HG03066 (cell line): ENCODE measurements at regions not wholly inside any gene's neighbourhood (a gene's known extent, or its start where the extent isn't known, plus 50 kb on each side); places are given as distances from the start of the nearest gene placed in this dataset.
"Not testable (repeated sequence)": the region's sequence is repeated elsewhere in the genome, so short reads cannot be mapped to it uniquely, and the experiment has no call there.

Experiments
- ATAC-seq: cut with Tn5 transposase; IDR thresholded peaks from one replicate; pipeline ENCODE4 v1.9.1; 2021; ENCODE audit warnings: low read depth; ENCODE audit not compliant: unreplicated experiment

DNA sequence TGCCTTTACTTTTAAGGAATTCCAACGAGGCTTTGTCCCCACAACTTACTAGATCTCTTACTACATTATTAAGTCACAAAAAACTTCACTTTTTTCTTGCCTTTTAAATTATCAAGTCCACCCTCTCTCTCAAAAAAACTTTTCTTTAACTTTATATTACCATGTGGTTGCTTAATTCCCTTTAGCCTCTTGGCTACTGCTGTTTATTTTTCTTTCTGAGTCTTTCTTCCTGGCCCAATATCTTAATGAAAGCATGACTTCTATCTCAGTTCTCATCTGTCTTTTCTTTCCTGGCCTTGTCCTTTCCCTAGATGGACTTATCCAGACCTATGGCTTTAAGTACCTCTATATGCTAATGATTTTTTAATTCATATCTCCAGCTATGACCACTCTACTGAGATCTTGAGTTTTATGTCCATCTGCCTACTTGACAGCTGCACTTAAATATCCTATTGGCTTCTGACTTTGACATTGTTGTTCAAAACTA lies 710.5 kb downstream of the RFPL4B start:
- no peak for ATAC-seq

DNA sequence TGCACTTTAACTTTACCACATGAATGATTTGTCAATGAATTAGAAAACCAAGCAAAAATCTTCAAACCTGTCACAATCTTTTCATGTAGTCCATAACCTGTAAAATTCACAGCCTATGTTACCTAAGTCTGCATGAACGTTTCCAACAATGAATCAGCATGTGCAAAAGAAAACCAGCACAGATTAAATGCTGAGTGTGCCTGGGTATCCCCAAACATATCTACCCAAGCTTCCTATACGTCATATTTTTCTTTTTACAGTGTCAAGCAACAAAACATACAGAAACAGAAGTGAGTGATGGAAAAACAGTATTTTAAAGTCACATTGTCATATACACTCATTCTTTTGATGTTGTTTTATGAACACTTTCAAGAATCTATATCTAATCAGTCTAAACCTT lies 713.5 kb downstream of the RFPL4B start:
- ATAC-seq: no peak

DNA sequence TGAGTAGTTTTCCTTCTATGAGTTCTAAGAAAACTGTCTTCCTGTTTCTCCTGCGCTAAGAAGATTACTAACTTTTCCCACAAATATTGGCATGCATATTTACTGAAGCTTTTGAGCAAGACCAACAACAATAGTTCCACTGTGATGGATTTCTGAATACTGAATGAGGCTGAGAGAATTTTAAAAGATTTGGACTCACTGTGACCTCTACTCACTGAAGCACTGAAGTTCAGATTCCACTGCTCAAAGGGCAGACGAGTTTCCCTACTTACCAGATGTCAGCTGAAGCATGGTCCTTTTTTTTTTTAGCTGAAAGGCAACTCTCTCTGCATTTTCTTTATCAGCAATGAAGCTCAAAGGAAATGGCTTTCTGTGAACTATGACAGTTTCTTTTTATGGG lies 718.5 kb downstream of the RFPL4B start:
- ATAC-seq: no peak

DNA sequence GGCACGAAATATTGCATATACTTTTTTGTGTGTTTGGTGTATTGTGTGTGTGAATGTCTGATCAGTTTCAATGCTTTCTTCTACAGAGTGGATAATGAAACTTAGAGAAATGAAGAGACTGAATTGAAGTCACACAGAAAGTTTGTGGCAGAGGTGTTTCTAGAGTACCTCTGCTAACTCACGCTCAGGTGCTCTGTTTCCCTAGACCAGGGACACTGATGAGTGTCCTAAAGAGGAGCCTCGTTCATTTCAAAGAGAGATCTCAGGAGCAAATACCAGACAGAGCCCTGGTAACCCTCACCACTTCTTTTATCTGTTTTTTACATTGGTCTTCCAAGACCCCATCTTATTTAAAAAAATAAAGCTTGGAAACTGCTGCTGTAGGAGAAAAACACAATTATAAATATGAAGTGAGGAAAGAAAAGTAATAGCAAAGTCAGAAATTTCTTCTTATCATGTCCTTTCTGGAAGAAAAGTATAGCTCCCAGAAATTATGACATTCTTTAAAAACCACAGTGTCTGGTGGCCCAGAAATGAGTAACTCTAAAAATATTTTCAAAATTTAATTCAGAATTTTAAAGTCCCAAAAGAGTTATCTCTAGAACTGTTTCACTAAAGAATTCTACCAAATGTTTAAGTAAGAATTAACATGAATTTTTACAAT lies 720.6 kb downstream of the RFPL4B start:
- ATAC-seq: no peak

DNA sequence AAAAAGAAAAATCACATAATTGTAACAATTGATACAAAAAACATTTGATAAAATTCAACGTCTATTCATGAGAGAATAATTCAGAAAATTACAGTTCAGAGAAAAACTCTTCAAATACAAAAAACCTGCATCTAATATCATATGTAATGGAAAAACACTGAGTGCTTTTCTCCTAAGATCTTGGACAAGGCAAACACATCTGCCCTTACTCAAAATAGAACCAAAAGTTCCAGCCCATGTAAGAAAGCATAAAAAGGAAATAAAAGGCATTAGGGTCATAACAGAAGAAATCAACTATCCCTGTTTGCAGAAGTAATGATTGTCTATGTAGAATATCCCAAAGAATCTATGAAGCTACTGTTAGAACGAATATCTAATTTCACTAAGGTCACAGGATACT lies 721.4 kb downstream of the RFPL4B start:
- no peak for ATAC-seq

DNA sequence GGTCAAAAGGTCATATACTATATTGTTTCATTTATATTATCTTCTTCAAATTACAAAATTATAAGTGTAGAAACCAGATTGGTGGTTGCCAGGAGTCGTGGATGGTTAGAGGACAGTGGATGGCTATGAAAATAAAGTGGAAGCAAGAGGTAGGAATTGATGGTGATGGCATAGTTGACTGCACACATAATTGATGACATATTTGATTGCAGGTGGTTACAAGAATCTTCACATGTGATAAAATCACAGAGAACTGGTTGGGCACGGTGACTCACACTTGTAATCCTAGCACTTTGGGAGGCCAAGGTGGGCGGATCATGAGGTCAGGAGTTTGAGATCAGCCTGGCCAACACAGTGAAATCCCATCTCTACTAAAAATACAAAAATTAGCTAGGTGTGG lies 723.6 kb downstream of the RFPL4B start:
- ATAC-seq: not testable (repeated sequence)

DNA sequence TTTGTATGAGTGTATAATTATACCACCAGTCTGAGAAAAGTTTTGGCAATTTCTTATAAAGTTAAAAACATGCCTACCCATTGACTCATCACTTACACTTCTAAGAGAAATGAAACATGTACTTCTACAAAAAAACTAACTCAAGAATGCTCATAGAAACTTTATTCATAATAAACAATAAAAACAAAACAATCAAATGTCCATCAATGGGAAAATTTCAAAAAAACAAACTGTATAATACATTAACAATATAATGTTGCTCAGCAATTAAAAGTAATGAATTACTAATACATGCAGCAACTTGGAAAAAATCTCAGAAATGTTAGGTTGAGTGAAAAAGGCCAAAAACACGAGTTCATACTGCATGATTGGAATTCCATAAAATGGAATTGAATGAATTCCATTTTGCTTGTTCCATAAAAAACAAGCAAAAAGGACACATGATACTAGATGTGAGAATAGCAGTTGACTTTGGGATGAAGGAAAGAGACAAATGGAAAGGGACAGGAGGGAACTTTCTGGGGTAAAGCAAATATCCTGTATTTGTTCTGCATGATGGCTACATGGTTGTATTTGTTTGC lies 726.6 kb downstream of the RFPL4B start:
- no peak for ATAC-seq

DNA sequence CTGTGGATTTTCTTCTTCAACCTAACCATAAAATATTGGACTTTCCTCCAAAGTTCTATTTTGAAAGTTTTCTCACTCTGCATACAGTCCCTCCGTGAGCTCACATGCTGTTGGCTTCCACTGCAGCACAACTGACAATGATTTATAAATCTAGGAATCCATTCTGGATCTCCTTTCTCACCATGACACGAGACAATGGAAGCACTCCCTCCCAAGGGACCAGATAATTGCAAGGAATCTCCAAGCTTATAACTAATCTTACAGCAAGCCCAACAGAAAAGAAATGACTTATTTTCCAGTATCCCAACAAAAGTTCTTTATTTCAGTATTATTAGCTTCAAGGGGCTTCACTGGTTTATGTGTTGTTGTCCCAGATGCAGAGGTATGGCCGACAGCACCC lies 729.0 kb downstream of the RFPL4B start:
- ATAC-seq: no peak

DNA sequence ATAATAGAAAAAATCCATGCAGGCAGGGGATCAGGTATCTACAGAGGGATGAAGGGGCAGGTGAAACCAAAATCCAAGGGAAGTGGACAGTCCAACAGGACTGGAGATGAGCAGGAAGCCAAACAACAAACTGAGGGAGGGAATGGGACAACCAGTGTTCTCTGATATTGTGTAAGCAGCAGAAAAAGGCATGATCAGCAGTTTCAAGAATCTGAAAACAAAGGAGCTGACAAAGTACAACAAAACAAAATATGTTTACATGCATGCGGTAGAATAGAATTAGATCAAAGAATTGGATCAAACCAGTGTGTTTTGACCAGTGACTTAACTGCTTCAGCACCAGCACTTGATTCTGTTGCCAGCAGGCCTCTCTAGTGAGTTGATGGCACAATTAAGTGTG lies 729.7 kb downstream of the RFPL4B start:
- no peak for ATAC-seq

DNA sequence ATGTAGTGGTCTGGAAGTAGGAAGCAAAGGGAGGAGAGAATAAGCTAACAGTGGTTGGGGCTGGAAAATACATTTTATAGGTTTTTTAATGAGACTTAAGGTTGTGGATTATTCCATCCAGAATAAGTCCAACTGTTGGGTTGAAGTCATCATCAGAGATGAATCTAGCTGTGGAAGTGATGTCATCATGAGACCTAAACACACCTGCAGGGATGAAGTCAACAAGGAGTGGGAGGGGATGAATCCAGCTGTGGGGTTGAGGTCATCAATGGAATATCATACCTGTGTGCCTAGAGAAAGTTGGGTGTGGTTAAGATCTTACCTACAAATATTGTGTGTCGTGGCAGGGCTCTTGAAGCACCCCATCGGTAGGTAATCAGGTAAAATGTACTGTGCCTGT lies 730.7 kb downstream of the RFPL4B start:
- ATAC-seq: no peak

DNA sequence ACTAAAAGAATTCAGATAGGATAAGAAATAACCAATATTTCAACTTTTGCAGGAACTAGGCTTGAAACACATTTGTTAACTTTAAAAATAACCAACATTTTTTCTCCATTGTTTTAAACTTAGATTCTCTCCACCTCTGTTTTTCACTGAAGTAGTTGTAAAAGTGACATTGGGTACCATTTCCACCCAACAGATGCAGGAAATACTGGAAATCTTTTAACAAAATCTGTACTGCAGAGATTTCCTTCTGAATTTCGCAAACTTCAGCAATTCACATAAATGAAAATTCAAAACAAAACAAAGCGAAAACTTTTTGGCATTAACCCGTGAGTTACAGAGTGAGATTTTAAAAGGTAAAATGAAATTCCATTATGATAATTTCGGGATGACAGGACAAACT lies 731.7 kb downstream of the RFPL4B start:
- no peak for ATAC-seq

DNA sequence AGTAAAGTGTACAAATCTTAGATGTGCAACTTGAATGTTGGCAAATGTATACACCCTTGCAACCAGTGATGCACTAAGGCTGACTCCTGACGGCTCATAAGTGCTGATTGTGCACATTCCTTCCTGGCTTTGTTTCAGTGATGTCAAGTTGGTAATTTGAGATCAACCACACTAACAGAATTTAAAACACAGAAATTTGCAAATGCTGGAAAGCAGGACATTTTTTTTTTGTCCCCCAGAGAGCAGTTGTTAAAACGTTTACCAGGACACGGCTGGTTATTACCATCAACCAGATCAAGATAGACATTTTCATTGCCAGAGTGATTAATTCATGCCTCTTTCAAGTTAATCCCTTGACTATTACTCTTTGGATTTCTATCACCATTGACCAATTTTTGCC lies 735.6 kb downstream of the RFPL4B start:
- no peak for ATAC-seq

DNA sequence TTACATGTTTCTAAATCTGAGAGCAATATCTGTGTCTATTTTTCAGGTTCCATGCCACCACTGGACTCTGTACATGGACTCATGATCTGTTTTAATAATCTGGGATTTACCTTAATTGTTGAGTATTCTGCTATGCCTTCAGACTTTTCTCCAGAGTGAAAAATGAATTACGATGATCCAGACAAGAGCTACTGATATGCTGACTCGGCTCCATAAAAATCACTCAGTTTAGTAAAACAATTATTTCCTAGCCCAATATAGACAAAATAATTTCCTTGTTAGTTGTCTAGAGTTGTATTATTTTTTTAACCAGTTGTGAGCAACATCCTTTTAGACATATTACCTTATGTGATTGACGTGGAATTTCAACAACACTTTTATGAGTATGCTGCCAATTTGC lies 736.8 kb downstream of the RFPL4B start:
- ATAC-seq: no peak

DNA sequence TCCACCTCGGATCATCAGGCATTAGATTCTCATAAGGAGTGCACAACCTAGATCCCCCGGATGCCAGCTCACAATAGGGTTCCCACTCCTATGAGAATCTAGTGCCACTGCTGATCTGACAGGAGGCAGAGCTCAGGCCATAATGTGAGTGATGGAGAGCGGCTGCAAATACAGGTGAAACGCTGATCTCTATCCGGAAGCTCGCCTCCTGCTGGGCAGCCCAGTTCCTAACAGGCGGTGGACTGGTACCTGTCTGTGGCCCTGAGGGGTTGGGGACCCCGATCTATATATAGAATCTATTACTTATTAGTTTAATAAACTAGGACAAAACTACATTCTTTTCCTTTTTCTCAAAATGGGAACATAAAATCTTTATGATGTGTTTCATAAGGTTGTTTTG lies 741.9 kb downstream of the RFPL4B start:
- ATAC-seq: no peak

DNA sequence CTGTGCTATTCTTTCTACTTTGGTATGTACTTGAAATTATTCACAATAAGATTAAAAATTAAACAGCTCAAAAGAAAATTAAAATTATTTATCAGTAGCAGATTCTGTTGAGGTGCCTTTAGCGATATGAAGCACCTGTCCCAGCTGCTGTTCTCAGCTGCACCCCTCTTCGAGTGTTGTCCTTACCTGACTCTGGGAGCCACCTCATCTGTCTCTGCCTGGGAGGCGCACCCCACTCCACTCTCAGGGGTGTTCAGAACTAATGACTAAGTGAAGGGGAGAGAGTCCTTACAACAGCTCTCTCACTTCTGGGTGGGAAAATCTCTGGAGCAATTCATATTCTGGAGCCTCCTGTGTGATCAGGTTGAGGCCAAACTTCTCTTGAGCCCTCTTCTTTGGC lies 745.7 kb downstream of the RFPL4B start:
- ATAC-seq: no peak

DNA sequence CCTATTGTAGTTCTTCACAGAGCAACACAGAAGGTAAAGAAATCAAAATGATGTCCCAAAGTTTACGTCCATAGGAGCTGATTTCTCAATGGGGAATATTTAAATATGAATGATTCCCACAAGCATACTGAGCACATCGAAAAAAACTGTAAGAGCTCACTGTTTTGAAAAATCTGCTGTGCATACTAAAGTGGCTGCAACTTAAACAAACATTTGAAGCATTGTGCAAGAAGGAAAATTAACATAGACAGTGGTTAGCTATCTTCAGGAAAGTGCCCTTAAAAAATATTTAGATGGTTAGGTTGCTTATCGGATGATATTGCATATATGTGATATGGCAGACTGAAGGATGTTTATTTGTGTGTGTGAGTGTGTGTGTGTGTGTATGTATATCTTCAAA lies 747.6 kb downstream of the RFPL4B start:
- ATAC-seq: no peak

DNA sequence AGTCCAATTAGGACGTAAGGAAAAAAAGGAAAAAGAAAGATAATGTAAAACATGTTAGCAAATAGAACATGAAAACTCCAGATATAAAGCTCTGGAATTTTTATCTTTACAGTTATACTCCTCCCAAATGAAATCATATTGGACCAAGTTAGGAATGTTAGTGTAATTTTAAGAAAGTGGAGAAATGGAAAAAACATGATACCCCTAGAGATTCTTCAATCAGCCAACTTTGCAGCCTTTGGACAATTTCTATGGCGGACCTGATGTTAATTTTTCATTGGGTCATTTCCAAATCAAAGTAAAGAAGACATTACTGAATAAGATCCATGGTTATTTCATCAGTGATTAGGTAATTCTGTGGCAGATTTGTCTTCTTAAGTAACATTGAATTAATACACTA lies 748.7 kb downstream of the RFPL4B start:
- no peak for ATAC-seq

DNA sequence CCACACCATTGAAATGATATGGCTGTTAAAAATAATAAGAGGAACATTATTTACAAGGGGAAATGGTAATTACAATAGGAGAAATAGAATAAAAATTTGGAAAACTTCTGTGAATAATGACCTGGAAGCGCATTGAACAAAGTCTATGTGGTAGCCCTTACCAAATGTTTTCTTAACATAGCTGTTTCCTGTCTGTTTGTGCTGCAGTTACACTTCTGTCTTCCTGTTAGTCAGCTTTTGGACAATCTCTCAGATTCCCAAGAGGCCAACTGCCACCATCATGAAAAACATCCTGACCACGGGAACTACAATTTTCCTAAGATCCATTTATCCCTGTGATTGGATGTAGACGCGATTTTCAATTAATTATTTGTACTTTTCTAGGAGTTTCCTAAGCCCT lies 754.4 kb upstream of the MARCKS start:
- no peak for ATAC-seq

DNA sequence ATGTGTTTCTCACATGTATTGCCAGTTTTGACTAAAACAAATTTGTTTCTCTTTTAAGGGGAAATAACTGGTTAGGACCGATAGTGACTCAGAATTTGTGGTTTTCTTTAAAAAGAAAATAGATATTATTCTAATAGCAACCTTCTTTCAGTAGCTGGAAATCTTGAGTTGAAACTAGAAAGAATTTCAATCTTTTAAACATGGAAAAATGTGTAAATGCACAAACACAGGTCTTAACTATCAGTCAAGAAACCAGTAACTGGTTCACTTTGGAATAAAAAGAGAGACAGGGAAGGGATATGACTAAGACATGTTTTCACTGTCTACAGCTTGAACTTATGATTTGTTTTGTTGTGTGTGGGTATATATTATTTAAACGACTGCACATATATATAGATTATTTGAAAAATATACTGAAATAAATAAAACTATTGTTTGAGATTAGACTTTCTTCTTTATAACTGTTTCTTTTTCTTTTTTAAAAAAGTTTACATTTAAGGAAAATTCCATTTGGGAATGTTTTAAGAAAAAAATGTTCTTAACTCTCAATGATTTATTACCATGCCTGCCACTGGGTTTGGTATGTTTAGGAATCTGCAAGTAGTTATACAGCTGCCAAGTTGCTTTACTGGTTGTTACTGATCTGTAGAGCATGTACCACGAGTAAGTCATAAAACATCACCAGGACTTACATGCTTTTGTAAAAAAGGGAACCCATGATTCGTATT lies 753.3 kb upstream of the MARCKS start:
- ATAC-seq: no peak

DNA sequence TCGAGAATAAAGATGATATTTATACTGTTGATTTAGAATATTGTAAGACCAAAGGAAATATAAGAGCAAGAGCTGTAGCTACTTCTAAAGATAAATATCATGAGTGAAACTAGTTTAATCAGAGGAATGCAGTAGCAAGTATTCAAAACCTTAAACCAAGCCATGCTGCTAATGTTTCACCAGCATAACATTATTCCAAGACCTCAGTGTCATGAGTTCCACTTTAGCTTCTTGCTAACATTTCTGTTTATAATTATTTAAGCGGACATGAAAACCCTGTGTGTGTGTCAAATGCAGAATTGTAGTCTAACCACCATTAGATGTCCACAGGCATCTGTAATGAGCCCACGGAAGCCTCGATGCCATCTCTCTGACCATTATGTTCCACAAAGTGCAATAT lies 752.6 kb upstream of the MARCKS start:
- no peak for ATAC-seq

DNA sequence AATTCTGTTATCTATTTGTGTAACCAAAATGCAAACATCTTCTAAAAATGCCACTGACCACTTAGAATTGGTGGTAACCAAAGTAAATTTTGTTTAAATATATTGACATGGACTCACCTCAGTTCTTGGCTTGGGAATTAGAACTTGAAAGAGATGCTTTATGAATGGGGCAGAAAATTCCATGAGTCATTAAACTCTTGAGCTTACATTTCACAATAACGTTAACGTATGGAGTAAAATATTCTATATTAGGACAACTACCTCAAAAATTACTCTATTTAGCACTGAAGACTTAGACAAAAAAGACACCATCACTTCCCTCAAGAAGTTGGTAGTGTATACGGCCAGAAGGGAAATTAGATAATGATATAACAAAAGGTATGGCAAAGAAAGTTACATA lies 752.2 kb upstream of the MARCKS start:
- ATAC-seq: no peak

DNA sequence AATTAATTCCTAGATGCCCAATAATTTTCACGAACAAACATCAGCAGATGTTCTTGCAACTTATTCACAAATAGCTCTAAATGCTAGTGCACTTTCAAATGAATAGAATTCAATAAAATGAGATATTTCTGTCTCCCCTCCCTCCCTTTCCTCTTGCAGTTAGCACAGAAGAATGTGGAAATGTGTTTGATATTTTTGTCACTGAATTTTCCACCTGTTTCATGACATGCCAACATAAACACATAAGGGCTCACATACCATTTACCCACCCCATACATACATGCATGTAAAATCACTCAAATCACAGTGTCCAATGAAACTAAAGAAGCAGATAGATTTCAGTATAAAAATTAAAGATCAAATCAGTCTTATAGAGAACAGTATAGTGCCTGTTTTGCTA lies 746.9 kb upstream of the MARCKS start:
- ATAC-seq: no peak
